HG03039 (cell line): ENCODE measurements at regions not wholly inside any gene's neighbourhood (a gene's known extent, or its start where the extent isn't known, plus 50 kb on each side); places are given as distances from the start of the nearest gene placed in this dataset.
A peak's percentile ranks its signal among the peaks of the same experiment; 100 is the strongest.

Experiments
- ATAC-seq: cut with Tn5 transposase; IDR thresholded peaks from one replicate; pipeline ENCODE4 v1.9.1; 2021; ENCODE audit warnings: mild to moderate bottlenecking, moderate library complexity; ENCODE audit not compliant: unreplicated experiment

GRCh38 chr6:126419901-126420300, 80.0 kb downstream of the CENPW start:
- ATAC-seq: no peak

GRCh38 chr6:126422912-126423311, 83.0 kb downstream of the CENPW start:
- ATAC-seq: no peak

GRCh38 chr6:126427713-126428112, 87.8 kb downstream of the CENPW start:
- no peak for ATAC-seq

- no peak for ATAC-seq
Measured at GRCh38 chr6:126429866-126430265, 90.0 kb downstream of the CENPW start.

GRCh38 chr6:126432564-126432963, 92.6 kb downstream of the CENPW start:
- no peak for ATAC-seq

- no peak for ATAC-seq
Measured at GRCh38 chr6:126433927-126434326, 94.0 kb downstream of the CENPW start.

- no peak for ATAC-seq
Measured at GRCh38 chr6:126437205-126437604, 97.3 kb downstream of the CENPW start.

- ATAC-seq: no peak
Measured at GRCh38 chr6:126439040-126439439, 99.1 kb downstream of the CENPW start.

GRCh38 chr6:126440923-126441322, 101.0 kb downstream of the CENPW start:
- ATAC-seq: no peak

GRCh38 chr6:126444659-126445273, 104.9 kb downstream of the CENPW start:
- no peak for ATAC-seq

GRCh38 chr6:126446248-126446647, 106.3 kb downstream of the CENPW start:
- no peak for ATAC-seq

- no peak for ATAC-seq
Measured at GRCh38 chr6:126447367-126447766, 107.5 kb downstream of the CENPW start.

GRCh38 chr6:126461045-126461444, 121.1 kb downstream of the CENPW start:
- ATAC-seq: no peak

- ATAC-seq: no peak
Measured at GRCh38 chr6:126464245-126464644, 124.3 kb downstream of the CENPW start.

GRCh38 chr6:126475449-126475848, 135.5 kb downstream of the CENPW start:
- no peak for ATAC-seq

GRCh38 chr6:126477678-126478077, 137.8 kb downstream of the CENPW start:
- peak; percentile 63 for ATAC-seq

GRCh38 chr6:126480268-126480667, 140.4 kb downstream of the CENPW start:
- ATAC-seq: no peak

GRCh38 chr6:126481319-126481718, 141.4 kb downstream of the CENPW start:
- no peak for ATAC-seq

- no peak for ATAC-seq
Measured at GRCh38 chr6:126504792-126505191, 164.9 kb downstream of the CENPW start.

- ATAC-seq: no peak
Measured at GRCh38 chr6:126513198-126513597, 173.3 kb downstream of the CENPW start.

- no peak for ATAC-seq
Measured at GRCh38 chr6:126516411-126516810, 176.5 kb downstream of the CENPW start.

GRCh38 chr6:126524811-126525326, 185.0 kb downstream of the CENPW start:
- ATAC-seq: no peak

GRCh38 chr6:126526547-126526946, 186.6 kb downstream of the CENPW start:
- ATAC-seq: no peak
